SK-N-MC (cell line): ENCODE measurements at regions not wholly inside any gene's neighbourhood (a gene's known extent, or its start where the extent isn't known, plus 50 kb on each side); places are given as distances from the start of the nearest gene placed in this dataset.

Experiments
- EZH2 ChIP-seq: fragments of 200-600 bp; sonication (generic); IDR thresholded peaks from one replicate; pipeline ENCODE4 v1.6.1; 2017; ENCODE audit warnings: antibody characterized with exemption
- FOXP2 ChIP-seq: optimal IDR thresholded peaks from 2 replicates; pipeline ENCODE3; 2011; ENCODE audit warnings: mild to moderate bottlenecking, moderate library complexity; ENCODE audit not compliant: insufficient read depth; ENCODE audit errors: extremely low read length, control extremely low read depth
- POLR2AphosphoS5 ChIP-seq: IDR thresholded peaks from 2 replicates; pipeline ENCODE4 v1.6.1; 2012; ENCODE audit warnings: mild to moderate bottlenecking, low read depth, low read length, borderline replicate concordance

DNA sequence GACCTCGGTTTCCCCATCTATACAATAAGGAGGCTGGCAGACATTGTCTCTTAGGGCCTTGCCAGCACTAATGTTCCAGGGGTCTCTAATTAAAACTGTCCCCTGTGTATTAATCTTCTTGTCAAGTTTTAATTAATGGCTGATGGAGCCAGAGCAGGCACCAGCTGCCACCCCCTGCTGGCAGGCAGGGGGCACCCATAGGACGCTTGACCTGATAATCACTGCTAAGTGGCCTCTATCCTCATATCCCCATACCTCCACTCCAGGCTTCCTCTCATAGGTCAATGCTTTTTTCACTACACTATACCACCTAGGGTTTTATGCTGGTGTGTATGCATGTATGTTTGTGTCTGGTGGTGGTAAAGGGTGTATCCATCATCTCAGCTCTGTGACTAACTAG lies 89.4 kb downstream of the EFNB1 start:
- no peak for TF ChIP-seq POLR2AphosphoS5
- no peak for TF ChIP-seq EZH2
- TF ChIP-seq FOXP2 = no peak
